ENCODE measurements at regions not wholly inside any gene's neighbourhood (a gene's known extent, or its start where the extent isn't known, plus 50 kb on each side); places are given as distances from the start of the nearest gene placed in this dataset.

DNA sequence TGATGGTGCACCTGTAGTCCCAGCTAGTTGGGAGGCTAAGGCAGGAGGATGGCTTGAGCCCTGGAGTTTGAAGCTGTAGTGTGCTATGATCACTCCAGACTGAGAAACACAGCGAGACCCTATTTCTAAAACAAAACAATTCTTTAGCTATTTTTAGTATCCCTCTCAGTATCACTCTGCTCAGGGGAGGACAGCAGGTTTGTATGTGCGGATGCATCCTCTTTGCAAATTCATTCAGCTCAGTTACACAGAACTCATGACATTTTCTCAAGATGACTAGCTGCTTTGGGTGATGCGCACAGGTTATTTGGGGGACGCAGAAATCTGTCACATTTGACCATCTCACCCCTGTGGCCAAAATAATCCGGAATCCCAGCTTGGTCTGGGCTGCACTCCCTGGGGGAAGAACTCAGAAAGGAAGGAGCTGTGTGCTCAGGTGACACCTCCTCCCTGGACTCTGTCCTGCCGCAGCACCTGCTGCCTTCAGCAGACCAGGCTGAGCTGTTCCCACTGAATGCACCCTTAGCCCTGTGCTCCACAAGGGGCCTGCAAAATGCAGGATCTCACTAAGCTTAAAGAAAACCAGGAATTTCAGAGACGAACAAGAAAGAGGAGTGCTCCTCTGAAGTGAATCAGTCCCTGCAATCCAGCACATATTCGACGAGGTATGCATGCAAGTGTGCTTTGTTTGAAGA, 89.5 kb upstream of the PGBD5 start:
- no peak for DNase-seq (ENCODE audit: low read depth in 2 of 2)

DNA sequence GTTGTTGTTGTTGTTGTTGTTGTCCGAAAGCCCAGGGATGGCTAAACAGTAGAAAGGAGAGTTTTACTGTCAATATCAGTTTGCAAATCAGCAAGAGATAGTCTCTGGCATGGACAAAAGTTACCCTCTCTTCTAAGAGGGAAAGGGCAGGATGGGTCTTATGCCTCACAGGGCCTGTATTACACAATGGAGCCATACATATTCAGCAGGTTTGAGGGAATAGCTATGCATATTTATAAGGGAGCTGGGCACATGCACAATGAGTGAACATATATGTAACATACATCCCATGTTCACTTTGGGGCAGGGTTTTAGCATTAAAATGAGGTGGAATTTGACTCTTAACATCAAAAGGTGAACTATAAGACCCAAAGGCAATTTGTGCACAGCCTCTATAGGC, 84.4 kb upstream of the PGBD5 start:
- no peak for DNase-seq (ENCODE audit: low read depth in 2 of 2)

DNA sequence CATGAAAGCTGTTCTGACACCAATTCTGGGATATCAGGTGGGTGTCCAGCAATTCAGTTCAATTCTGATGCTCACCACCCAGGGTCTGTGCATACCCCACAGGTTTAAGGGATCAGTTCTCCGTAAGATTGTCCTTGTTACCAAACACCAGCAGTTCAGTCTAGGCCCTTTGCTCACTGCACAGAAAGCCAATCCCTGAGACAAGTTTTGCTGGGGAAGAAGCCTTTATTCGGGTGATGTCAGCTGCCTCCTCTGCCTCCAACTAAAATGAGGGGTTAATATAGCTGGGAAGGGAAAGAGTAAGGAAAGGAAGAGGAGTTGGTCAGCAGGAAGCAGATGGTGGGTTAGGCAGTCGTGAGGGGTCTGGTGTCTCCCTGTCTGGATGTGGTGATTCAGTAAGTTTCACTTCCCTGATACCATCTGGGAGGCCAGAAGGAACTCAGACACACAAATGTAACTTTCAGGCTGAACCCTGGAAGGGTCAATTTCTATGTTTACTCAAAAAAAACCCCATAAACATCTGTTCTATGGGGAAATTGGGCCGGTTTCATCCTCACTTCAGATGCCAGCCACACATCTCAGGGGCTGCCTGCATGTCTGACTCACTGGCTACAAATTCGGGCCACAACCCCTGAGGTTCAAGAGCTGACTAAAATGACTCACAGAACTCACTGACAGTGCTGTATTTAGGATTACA, 83.3 kb upstream of the PGBD5 start:
- DNase-seq (ENCODE audit: low read depth in 2 of 2): no peak

DNA sequence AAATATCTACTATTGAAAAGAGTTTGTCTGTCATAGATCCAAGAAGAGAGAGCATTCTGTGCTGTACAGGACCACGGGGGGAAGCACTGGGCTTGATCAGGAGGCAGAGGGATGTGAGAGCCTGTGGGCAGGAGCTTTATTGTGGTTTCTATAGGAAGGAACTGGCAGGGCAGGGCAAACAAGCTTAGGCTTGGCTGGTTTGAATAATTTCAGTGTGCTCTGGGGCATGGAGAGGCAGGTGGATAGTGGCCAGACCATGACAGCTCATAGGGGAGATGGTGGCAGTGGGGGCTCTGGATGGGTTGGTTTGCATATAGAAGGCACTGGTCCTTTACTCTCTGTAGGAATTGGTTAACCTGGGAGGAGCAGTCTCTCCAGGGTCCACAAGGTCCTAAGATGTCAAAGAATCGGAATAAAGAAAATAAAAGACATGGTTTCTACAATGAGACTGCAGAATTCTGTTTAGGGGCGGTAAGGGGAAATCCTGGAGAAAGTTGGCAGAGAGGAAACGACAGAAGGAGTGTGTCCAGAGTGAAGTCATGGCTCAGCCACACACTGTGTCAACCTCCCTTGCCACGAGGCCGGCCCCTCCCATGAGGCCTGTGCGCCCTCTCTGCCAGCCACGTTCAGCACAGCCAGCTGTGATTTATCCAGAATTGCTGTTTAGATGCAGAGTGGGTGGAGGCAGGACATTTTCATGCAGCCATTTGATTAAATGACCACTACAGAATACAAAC, 81.7 kb upstream of the PGBD5 start:
- no peak for DNase-seq (ENCODE audit: low read depth in 2 of 2)

DNA sequence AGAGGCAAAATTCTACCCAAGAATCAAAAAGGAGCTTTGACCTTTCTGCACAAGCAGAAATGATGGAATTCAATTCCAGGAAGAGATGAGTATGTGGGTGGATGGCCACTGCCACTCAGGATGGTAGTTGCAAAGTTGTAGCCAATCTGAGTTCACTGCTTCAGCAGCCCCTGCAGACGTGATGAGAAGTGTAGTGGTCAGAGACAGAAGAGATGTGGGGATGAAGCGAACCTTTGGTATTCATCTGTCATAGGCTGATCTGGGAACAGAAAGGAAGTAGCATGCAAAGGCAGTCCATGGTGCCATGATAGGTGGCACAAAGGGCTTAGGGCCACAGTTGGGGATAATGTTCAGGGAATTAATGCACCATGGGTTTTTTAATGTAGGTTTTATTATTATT, 81.1 kb upstream of the PGBD5 start:
- no peak for DNase-seq (ENCODE audit: low read depth in 2 of 2)

DNA sequence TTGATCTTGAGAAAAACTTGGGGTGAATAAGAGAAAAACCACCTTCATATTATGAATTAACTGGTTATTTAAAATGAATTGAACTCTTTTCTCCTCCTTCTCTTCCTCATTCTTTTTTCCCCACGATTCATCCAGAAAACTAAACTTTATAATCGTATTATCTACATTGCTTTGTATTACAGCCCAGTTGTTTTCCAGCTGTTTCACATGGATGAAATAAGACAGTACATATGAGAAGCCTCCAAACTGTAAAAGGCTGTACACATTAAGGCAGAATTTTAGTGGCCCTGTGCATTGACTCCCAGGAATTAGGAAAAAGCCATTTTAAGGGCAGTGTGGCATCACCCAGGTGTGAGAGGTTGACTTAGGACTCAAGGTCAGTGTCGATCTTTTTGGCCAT, 80.3 kb upstream of the PGBD5 start:
- DNase-seq (ENCODE audit: low read depth in 2 of 2): no peak

DNA sequence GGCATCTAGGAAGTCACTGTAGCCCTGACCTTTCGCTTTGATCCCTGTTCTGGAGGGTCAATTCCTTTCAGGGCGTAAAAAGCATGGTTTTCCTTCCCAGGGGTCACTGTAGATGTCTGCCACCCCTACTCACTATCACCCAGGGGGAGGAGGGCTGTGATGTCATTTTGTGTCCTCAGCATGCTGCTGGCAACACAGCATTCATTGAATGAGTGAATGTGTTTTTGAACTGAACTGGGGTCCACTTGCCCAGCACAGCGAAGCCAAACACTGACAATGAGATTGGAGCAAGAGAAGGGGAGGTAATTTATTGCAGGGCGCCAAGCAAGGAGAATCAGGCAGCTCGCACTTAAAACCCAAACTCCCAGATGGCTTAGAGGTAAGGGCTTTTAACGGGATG, 78.2 kb upstream of the PGBD5 start:
- no peak for DNase-seq (ENCODE audit: low read depth in 2 of 2)

DNA sequence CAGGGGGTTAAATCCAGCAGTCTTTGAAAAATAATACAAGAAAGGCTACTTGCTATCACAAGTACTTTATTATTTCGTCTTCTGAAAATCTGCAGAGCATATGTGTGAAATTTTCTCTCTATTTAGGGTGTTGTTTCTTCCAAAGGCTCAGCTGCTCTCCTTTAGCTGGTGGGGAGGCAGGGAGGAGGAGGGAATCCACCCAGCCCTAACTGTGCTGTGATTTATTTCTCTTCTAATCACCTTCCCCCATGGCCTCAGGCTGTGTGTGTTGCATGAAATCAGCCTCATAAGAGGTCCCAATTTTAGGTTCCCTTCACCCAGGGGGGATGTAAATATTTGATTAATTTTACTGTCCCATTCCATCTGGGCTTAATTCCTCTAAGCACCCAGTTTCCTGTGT, 77.6 kb upstream of the PGBD5 start:
- DNase-seq (ENCODE audit: low read depth in 2 of 2): no peak

DNA sequence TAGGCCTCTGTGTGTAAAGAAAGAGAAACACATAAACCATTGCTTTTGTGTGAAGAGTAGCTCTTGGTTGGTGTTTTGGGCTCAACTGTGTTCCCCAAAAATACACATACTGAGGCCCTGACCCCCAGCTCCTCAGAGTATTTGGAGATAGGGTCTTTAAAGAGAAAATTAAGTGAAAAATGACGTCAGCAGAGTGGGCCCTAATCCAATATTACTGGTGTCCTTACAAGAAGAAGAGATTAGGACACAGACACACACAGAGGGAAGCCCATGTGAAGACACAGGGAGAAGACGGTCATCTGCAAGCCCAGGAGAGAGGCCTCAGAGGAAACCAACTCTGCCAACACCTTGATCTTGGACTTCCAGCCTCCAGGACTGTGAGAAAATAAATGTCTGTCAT, 76.9 kb upstream of the PGBD5 start:
- no peak for DNase-seq (ENCODE audit: low read depth in 2 of 2)

DNA sequence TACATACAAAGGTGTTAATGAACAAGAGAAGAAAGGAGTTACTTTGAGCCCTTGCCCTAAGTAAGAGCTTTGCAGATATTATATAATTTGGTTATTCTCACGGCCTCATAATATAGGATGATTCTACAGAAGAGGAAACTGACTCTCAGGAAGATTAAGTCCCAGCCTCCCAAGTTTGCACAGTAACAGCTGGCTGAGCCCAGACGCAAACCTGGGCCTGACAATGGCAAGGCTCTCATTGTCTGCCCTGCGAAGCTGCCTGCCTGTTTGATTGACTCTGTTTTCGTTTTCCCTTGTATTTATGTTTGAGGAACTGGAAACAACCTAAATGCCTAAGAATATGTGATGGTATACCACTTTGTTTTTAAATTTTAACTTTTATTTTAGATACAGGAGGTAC, 76.2 kb upstream of the PGBD5 start:
- no peak for DNase-seq (ENCODE audit: low read depth in 2 of 2)

DNA sequence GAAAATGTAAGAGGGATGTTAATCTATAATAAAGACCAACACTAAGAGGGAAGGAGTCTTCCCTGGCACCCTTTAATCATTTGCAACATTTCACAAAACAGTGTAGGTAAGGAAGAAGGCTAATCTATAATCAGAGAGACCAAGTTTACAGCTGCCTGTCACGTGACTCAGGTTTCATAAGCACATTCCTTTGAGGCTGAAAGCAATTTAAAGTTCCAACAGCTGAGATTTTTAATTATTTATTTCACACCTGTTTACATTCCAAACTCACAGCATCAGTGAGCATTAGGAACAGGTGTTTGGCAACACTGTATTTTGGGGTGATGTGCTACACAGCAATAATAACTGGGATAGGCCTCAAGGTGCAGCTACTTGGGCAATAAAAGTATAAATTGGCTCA, 75.7 kb upstream of the PGBD5 start:
- no peak for DNase-seq (ENCODE audit: low read depth in 2 of 2)

DNA sequence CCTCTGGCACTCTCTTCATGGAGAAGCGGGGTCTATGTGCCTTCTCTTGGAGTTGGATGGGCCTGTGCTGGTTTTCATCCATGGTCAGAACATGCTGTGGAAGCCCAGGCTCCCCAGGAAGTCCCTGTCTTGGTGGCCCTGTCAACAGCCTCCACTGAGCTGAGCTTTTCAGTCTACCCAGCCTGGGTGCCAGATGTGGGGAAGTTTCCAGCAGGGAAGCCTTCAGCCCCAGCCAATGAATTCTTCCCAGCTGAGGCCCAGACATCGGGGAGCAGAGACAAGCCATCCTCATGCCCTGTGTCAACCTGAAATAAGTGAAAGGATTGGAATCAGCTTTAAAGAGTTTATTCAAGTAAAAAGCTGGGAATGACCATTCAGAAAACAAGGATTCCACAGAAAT, 75.1 kb upstream of the PGBD5 start:
- no peak for DNase-seq (ENCODE audit: low read depth in 2 of 2)

DNA sequence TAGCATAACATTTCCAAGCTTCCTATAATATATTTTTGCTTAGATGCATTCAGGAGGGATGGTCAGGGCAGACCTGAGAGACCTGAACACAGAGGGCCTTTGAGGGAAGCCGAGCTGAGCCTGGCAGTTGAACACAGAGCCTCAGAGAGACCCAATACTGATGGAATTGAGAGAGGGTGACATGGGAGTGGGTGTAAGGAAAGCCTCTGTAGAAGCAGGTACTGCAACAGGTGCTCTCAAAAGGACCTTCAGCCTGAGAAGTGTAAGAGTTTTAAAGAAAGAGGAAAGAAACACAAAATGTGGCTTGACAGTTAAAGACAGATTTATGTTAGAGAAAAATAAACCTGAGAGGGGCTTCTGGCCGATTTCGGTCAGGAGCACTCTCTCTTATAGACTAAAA, 73.9 kb upstream of the PGBD5 start:
- no peak for DNase-seq (ENCODE audit: low read depth in 2 of 2)

DNA sequence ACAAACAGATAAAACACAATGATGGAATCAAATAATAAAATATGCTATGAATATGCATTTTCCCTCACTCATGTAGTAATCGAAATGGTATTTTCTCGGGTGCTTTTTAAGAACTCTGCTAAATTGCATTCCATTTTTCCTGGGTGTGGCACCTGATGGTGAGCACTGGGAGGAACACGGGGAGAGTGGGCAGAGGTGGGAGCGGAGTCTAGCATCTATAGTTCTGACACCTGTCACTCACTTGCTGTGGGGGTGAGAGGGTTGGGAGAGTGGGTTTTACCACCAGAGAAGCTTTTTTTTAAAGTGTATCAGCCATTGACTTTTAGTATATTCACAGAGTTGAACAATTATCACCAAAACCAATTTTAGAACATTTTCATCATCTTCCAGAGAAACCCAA, 73.4 kb upstream of the PGBD5 start:
- DNase-seq (ENCODE audit: low read depth in 2 of 2): no peak

DNA sequence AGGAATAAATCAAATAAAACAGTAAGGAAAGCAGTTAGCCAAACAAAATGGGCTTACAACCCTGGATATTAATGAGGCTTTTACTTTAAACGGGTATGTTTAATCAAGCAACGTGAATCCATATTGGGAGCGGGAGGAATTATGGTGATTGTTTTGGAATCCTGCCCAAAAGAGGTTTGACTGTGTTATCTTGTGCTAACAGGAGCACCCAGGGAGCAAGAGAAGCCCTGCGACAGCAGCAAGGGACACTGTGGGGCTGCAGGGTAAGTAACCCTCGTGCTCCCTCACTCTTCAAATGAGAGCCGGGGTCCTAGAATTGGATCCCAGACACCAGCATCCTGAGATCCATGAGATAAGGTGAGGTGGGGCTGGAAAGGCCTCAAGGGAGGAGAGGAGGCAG, 72.6 kb upstream of the PGBD5 start:
- no peak for DNase-seq (ENCODE audit: low read depth in 2 of 2)

DNA sequence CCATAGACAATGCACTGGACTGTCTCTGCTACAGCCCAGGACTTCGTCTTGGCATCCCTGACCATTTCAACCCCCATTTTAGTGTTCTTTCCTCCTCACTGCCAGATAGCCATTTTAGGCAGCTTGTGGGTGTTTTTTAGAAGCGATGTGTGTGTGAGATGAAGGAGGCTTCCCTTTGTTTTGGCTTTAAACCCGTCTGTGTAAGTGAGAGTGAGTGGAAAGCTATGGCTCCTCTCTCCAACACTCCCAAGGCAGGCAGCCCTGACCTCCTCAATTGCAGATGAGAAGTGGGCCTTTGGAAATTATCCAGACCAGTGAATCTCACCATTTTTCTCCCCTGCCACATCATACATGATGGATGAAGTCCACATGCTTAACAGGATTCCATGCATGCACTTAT, 70.3 kb upstream of the PGBD5 start:
- no peak for DNase-seq (ENCODE audit: low read depth in 2 of 2)

DNA sequence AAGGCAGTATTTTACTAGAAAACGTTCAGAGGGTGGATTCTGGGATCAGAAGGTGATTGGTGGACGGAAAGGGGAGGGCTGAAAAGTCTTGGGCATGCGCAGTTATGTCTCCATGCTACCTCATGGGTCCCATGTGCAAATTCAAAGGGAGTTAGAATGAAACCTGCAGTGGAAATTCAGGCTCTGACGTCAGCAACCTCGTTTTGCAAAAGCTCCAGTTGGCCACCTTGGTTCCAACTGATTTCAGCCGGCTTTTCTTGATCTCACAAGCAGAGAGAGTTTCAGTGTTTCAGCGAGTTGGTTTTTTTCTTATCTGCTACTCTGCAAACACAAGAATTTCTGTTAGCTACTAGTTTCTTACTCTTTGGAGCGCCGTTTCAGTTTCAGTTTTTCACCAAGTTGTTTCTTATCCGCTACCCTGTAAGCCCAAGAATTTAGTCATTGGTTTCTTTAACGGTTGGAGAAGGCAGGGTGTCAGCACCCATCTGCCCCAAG, 69.8 kb upstream of the PGBD5 start:
- DNase-seq (ENCODE audit: low read depth in 2 of 2): no peak

DNA sequence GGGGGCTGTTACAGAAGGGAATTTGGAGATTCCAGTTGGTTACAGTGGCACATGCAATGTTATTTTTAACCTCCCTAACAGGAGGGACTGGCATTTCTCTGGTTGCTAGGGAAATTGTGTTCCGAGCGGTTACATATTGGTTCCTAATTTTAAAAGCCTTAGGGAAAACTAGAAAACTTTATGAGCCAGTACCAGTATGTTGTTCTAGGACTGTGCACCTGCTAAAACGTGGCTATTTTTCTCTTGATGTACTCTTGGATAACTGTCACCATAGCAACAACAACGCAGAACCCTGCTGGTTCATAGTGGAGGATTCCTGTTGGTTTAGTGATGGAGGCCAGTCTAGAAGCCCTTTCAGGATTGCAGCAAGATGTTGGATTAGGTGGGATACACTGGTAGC, 68.9 kb upstream of the PGBD5 start:
- DNase-seq (ENCODE audit: low read depth in 2 of 2): no peak

DNA sequence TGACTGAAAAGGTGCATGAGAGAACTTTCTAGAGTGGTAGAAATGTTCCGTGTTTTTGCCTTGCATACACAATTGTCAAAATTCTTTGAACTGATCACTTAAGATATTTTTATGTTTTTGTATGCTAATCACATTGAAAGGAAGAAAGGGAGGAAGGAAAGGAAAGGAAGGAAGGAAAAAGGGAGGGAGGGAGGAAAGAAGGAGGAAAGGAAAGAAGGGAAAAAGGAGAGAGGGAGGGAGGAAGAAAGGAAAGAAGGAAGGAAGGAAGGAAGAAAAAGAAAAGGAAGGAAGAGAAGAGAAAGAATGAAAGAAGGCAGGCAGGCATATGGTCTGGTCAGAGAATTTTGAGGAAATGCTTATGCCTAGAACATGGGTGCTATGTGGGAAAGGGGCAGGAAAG, 68.4 kb upstream of the PGBD5 start:
- no peak for DNase-seq (ENCODE audit: low read depth in 2 of 2)

DNA sequence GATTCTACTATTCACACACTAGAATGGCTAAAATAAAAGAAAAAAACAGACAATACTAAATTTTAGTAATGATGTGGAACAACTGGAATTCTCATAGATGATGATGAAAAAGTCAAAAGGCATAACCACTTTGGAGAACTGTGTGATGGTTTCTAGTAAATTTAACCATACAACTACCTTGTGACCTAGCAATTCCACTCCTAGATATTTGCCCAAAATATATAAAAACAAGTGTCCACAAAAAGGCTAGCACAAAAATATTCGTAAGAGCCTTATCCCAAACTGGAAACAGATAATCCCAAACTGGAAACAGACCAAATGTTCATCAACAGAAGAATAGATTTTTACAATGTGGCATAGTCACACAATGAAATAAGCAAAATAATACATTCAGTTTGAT, 67.9 kb upstream of the PGBD5 start:
- DNase-seq (ENCODE audit: low read depth in 2 of 2): no peak

DNA sequence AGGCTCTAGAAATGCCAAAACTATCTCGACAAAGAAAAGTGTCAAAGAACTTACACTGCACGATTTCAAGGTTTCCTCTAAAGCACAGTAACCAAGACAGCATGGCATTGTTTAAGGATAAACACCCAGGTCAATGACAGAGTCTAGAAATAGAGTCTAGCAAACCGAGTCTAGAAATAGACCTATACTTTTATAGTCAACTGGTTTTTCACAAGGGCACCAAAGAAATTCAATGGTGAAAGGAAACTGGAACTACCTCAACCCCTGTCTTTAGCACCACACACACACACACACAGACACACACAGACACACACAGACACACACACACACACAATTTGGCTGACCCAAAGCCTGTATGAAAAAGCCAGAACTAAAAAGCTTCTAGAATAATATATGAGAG, 67.1 kb upstream of the PGBD5 start:
- no peak for DNase-seq (ENCODE audit: low read depth in 2 of 2)

DNA sequence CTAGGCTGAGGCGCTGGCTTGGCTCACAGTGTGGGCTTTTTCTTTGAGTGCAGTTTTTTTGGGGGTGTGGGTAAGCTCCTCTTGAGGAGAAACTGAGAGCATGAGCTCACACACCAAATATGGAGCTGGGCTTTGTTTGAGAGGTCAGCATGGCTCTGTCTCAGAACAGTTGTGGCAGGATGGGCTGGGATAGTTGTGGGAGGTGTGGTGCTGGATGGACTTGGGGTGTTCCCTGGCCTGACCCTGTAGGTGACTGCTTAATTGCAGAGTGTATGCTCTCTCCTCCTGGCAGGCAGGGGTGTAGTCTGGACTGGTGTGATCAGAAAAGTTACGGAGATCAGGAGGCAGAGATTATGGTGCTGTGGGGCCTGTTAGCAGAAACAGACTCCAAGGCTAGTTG, 64.3 kb upstream of the PGBD5 start:
- DNase-seq (ENCODE audit: low read depth in 2 of 2): no peak

DNA sequence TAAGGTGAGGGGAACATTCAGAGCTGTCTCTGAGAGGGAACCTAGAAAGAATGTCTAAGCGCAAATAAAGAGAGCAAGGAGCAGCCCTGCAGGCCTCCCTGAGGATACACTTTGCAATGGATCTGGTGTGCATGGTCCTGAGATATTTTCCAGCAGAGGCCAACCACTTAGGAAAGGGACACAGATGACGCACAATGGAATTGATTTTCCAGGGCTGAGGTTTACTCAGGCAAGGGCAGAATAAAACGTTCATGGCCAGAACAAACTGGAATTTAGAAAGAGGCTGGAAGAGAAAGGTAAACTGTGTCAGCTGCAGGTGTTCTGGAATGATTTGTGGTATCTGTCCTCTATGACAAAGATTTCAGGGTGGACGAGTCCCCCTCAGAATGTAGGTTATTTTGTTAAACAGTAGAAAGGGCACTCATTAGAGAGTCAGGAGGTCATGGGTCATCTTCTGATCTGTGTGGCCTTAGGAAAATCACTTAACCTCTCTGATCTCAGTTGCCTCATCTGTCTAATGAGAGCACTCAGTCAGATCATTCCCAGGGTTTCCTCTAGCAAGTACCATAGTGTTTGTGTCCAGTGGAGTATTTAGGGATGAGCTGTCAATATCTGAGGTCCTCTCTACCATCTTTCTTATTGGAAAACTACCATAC, 61.8 kb upstream of the PGBD5 start:
- no peak for DNase-seq (ENCODE audit: low read depth in 2 of 2)
